HG02885 (cell line): ENCODE measurements at regions not wholly inside any gene's neighbourhood (a gene's known extent, or its start where the extent isn't known, plus 50 kb on each side); places are given as distances from the start of the nearest gene placed in this dataset.

Experiments used
- ATAC-seq: cut with Tn5 transposase; IDR thresholded peaks from one replicate; pipeline ENCODE4 v1.9.1; 2021; ENCODE audit warnings: mild to moderate bottlenecking; ENCODE audit not compliant: unreplicated experiment, poor library complexity

DNA sequence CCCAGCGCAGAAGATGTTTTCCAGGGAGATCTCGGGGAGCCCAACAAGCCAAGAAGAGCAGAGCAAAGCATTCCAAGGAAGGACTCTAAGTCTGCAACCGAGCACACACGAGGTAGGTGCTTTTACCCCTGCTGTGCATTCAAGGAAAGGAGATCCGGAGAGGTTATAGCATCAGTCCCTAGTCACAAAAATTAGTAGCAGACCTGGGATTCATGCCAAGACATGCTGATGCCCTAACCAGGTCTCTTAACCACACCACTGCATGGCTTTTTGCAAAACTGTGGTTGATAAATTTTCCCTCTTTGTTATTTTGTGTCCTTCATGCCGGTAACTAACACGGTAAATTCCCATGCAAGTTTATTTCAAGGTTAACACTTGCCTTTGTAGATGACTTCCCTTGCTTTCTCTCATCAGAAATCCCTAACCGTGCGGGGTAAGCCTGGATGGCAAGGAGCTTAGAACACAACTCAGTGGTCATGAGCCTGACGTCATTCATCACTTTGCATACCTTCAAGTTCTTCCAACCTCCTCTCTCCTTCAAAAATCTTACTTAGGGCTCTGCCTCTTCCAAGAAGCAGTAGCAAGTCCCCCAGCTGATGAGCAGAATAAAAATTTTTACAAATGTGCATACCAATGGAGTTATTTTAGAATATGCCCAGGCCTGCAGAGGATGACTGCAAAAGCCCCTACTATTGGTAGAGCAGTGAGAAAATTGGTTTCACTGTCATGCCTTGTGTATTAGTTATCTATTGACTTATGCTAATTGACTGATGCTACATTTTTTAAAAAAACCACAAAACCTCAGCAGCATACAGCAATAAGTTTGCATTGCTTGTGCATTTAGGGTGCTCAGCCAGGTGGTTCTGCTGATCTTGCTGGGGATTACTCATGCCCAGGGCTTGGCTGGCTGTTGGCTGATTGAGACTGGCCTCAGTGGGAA is 465.1 kb downstream of the MN1 start:
- no peak for ATAC-seq

DNA sequence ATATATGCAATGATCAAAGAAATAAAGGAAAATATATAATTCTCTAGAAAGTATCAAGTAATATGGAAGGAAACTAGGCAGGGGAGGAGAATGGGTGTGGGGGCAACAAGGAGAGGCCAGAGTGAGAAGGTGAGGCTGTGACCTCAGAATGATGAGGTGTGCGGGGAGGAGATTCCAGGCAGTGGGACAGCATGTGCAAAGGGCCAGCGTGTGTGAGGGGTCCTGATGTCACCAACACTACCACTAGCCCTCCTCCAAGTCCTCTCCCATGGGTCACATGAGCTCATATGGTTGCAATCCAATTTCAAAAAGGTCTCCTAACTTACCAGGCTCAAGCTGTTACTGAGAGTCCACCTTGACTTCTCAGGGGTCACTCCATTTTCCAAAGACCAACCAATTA is 463.9 kb downstream of the MN1 start:
- ATAC-seq: no peak

DNA sequence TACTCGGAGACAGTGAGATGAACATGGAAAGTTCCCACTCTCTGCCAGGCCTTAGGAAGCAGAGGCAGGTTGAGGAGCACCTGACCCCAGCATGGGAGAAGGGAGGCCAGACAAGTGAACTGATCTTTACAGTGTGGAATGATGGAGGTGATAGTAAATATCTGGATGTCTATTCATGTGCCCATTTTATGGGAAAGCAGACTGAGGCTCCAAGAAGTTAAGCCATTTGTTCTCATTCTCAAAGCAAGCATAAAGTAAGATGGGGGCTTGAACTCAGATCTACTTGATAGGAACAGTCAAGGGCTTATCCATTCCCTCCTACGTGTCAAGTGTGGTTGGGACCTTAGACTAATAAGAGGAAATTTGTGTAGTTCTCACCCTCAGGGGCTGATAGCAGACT is 461.5 kb downstream of the MN1 start:
- ATAC-seq: no peak

DNA sequence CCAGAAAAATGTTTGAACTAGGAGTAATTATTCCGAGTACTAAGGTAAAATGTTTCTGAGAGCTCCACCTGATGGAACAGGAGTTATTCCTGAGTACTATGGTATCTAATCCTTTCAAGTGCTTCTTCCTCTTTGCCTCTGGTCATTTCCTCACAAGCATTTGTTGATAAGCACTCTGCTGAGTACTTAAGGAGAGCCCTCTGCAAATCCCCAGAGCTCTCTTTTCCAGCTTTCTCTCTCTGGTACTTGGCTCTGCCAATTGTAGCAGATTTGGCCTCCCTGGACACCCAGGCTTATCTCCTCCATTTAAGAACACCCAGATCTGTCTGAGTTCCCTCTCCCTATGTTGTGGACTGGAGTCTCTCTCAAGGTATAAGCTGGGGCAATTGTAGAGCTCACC is 457.0 kb downstream of the MN1 start:
- ATAC-seq: no peak

DNA sequence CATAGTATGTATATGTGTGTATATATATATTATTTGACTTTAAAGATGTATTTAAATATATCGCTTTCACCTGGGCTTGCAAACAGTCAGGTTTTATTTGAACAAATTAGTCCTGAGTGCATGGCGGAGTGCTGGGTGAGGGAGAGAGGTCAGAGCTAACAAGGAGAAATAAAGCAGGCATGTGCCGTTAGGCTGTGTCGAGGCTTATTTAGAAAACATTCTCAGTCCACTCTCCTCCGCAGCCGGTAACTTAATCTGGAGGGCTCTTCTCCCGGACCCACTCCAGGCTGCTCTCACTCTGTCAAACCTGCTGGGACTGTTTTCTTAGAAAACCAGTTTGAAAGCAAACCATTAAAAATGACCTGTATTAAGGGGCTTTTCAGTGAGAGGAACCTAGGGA is 455.9 kb downstream of the MN1 start:
- no peak for ATAC-seq

DNA sequence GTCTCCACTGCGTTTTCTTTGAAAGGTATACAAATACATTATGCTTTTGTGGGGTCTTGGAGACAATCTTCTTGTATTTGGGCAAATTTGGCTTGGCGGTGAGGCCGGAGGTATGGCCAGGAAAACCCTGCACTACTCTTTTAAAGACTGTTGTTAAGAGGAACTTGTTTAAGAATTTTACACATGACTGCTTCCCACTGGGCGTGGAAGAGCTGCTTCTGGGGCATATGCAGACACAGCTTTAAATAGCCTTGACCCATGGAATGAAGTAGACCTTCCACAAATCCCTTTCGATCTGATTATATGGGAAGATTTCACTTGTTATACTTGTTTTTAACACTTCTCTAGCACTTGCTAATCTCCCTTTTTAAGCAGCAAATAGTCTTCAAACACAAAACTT is 453.6 kb downstream of the MN1 start:
- no peak for ATAC-seq

DNA sequence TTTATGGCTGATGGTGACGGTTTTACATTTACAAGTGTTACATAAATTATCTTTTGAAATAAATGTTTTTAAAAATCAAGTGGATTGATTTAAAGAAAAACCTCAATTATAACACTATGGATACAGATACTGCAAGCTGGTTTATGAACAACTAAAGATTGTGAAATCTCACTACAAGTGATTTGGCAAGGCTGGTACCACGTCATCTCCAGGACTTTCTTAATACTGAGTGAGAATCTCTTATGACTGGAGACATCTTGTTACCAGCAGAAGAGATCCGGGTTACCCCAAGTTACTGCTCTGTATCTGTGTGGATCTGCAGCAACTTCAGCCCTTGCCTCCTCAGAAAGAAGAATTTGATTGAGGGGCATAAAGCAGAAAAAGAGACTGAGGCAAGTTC is 452.9 kb downstream of the MN1 start:
- ATAC-seq: no peak

DNA sequence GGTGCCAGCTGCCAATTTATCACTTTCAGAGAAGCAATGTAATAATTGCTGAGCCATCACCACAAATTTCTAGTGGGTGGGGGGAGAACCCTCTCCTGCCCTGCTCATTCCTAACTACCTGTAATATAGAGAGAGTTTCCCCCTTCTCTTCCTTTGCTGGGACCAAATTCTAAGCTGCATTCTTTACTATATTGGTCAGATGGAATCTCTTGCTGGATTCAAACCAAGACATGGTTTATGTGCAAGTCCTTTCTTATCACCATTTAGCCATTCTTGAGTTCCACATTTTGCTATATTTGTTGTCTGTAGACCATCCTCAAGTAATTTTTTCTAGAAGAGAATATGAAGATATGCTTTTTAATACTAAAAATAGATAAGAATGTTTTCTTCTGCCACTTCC is 452.1 kb downstream of the MN1 start:
- ATAC-seq: no peak

DNA sequence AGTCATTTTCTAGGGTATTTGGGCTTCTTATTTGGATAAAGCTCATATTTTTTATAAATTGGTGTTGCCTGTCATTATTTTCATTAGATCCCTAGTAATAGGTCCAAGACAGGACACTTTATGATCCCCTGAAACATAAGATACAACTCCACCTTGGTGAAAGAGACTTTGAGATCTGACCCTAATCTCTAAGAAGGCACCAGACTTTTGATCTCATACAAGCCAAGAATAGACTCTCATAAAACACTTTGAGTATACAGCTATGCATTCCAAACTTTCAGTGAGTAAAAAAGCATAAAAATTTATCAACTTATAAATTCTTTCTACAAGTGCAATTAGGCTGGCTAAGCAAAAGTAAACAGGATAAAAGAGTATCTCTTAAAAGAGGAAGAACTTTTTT is 451.2 kb downstream of the MN1 start:
- no peak for ATAC-seq

DNA sequence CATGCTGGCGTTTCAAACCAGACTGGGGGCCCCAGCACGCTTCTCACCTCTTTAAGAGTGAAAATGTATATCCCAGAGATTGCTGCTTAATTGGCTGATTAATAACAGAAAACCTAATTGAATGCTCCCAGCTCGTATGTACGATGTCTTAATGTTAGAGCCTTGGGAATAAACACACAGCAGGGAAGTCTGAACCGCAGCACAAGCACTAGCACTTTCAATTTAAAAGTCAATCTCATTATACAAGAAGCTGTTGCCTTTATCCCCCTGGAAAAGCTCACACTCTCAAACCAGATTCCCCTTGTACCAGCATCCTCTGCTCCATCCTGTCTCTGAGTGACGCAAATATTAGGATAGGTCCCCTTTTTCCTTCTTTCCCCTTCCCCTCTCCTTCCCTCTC is 449.1 kb downstream of the MN1 start:
- ATAC-seq: no peak

DNA sequence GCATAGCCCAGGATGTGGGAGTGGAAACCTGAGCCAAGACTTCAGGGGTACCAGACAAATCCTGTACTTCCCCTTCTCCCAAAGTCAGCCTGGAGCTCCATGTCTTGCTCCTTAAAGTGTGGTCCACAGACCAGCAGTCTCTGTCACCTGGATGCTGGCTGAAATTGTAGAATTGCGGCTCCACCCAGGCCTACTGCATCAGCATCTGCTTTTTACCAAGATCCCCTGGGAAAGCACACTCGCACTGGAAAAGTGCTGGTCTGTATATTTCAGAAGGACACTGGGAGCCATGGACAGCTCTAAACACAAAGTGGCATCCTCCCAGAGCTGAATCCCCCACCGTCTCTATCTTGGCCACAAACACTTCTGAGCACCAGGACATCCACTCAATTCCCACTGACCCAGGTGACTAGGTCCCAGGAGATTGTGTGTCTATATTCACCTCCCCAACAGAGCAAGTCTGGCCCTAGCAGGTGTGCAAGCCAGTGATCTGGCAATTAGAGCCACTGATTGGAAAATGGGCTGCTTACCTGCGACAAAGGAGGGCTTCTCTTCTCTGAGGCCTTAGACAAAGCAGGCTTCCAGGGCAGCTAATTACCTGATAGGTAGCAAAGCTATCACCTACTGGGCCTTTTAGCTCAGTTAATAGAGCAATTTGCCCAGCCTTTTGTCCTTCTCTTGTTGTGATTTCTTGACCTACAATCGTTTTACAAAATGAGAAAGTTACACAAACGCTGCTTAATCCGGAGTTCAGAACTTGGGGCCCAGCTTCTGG is 443.3 kb downstream of the MN1 start:
- no peak for ATAC-seq

DNA sequence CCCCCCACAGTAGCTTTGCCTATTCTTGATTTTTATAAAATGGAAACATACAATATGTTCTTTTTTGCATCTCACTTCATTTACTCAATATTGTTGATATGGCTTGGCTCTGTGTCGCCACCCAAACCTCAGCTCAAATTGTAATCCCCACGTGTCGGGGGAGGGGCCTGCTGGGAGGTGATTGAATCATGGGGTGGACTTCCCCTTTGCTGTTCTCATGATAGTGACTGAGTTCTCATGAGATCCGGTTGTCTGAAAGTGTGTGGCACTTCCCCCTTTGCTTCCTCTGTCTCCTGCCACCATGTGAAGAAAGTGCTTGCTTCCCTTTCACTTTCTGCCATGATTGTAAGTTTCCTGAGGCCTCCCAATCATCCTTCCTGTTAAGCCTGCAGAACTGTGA is 431.3 kb downstream of the MN1 start:
- ATAC-seq: no peak

DNA sequence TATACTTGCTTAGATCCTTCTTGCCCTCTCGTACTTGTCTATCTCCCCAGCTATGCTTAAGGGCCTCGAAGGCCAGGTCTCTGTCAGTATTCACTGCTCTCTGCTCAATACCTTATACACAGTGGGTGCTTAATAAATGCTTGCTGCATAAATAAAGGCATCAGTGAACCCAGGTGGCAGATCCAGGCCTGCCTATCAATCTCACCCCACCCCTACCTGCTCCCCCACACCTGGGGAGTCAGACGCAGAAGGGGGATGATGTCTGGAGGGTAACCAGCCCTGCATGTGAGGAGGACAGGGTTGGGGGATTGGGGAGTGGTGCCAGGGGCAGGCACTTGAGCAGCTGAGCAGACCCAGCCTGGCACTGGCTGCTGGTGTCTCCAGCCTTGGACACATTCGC is 430.6 kb downstream of the MN1 start:
- no peak for ATAC-seq

DNA sequence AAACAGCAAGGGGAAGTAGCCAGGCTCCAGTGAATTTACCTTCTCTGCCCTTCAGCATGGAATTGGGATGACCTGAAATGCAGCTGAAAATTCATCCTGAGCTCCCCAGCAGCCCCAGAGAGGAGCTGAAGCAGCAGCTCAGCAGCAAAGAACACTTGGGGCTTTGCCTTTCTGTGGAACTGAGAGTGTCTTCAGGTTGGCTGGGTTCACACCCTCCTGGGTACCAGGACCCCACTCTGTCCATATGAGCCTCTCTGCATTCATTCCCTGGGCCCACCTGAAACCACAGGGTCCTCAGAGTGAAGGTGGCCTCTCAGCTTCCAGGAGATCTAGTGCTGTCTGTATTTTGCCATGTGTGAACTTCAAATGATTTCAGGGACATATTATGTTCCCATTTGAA is 429.2 kb downstream of the MN1 start:
- ATAC-seq: no peak

DNA sequence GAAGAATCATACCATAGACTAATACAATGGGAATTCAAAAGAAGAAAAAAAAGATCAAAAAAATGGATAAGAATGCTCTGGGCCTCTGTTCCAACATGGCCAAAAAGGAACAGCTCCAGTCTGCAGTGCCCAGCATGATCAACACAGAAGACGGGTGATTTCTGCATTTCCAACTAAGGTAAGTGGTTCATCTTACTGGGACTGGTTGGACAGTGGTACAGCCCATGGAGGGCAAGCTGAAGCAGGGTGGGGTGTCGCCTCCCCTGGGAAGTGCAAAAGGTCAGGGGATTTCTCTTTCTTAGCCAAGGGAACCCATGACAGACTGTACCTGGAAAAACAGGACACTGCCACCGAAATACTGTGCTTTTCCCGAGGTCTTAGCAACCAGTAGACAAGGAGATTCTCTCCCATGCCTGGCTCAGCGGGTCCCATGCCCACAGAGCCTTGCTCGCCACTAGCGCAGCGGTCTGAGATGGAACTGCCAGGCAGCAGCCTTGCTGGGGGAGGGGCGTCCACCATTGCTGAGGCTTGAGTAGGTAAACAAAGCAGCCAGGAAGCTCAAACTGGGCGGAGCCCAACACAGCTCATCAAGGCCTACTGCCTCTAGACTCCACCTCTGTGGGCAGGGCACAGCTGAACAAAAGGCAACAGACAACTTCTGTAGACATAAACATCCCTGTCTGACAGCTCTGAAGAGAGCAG is 428.4 kb downstream of the MN1 start:
- no peak for ATAC-seq

DNA sequence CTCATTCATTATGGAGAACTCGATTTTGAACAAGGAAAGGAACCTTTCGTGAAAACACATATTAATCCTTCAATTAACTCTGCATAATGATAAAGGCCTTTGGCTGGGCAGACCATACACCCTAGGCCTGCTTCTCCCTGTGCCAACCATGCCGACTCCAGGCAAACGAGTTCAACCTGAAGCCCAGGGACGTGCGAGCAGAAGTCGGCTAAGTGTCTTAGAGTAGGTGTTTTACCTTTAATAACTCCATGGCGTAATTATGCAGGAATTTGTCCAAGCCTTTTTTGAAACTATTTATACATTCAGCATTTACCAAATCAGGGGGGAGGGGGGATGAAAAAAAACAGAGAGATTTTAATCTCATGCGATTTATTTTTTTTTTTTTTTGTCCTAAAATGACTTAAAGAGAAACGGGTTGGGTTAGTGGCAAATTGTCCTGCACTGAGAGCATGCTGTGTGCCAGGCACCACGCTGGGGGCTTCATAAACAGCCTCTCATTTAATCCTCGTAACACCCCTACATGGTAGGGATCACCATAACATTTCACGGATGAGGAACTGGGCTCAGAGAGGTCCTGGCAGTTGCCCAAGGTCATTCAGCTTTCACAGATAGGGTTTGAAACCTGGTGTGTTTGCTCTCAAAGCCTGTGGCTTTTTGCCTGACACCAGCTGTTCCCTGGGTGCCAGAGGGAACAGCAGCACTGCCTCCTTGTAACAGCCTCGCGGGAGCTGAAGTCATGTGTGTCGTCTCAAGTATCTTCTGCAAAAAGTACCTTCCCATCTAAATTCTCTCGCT is 423.9 kb downstream of the MN1 start:
- no peak for ATAC-seq

DNA sequence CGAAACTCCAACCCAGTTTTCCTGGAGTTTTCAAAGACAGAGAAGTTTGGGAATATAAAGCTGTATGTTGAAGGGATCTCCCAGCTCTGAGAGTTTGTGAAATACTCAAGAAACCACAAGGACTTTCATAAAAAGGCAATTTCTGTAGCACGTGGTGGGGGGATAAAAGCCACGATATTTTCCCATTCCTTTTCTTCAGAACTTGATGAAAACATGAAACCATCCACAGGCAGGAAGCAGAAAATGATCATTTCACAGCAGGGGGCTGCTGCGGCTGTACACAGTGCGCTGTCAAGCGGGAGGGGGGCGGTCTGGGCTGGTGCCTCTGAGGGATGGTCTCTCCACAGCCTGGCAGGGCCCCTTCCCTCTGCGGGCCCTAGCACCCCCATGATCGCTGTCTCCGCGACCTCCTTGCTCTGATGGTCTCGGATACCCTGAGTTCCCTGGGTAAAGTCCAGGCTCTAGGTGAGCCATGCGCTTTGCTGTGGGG is 423.2 kb downstream of the MN1 start:
- no peak for ATAC-seq

DNA sequence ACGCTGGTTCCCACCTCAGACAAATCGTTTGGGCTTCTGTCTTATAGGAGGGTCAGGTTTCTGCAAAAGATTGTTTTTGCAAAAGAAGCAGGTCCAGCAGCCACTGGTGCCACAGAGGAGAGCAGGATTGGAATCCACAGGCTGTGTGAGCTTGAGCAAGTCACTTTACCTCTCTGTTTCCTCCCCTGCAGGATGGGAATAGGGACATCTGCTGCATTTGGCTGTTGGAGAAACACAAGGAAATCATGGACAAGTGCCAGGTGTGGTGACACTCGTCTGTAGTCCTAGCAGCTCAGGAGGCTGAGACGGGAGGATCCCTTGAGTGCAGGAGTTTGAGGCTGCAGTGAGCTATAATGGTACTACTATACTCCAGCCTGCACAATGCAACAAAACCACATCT is 422.6 kb downstream of the MN1 start:
- ATAC-seq: no peak

DNA sequence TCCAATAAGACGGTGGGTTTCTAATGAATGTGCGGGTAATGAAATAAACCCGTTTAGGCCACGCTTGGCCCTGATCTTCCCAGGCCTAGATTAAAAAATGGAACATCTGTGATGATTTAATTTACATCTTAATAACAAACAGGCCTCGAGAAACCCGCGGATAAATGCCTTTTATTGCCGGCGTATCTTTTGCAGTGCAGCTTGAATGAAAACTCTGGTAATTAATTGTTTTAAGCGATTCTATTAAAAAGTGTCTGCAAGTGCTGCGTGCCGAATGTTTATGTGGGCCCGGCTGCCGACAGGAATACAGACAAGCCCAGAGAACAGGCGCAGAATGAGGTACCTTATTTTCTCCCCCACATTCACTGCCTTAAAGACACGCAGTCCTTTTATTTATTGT is 420.7 kb downstream of the MN1 start:
- ATAC-seq: no peak

DNA sequence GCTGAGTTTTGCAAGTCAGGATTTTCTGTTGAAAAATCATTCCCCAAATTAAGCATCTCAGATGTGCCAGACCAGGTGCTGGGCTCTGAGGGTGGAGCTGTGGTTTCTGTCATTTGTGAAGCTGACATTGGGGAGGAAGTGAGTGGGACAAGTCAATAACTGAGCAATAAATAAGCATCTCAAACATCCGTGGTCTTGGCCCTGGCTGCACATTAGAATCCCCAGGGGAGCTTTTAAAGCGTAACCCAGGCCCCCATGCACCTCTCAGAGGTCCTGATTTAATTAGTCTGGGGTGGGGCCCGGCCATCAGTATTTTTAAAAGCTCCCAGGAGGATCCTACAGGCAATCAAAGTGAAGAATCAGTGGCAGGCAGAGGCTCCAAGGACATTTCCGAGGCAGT is 420.0 kb downstream of the MN1 start:
- no peak for ATAC-seq
